IPS DF 6.9 (cell line): ENCODE measurements at regions not wholly inside any gene's neighbourhood (a gene's known extent, or its start where the extent isn't known, plus 50 kb on each side); places are given as distances from the start of the nearest gene placed in this dataset.

Experiments used
- DNase-seq: peaks from one replicate; pipeline ENCODE4 v3.0.0-alpha.2; 2013; ENCODE audit warnings: low read depth, low spot score
- H3K27ac ChIP-seq: one replicate; pipeline ENCODE4 v1.5.1; 2013; ENCODE audit warnings: low read length, control low read depth
- H3K27me3 ChIP-seq: 2 replicates; pipeline ENCODE4 v1.6.1; 2013; ENCODE audit warnings: mild to moderate bottlenecking, low read length; ENCODE audit not compliant: control insufficient read depth, insufficient read depth
- H3K36me3 ChIP-seq: 2 replicates; pipeline ENCODE4 v1.6.1; 2013; ENCODE audit warnings: low read length; ENCODE audit not compliant: control insufficient read depth, insufficient read depth
- H3K4me1 ChIP-seq: 2 replicates; pipeline ENCODE4 v1.6.1; 2013; ENCODE audit warnings: low read length; ENCODE audit not compliant: control insufficient read depth, insufficient read depth
- H3K4me3 ChIP-seq: 2 replicates; pipeline ENCODE4 v1.5.1; 2013; ENCODE audit warnings: mild to moderate bottlenecking, low read length
- H3K9me3 ChIP-seq: 2 replicates; pipeline ENCODE4 v1.6.1; 2013; ENCODE audit warnings: low read length, inconsistent platforms; ENCODE audit not compliant: control insufficient read depth, insufficient read depth
- WGBS: extraction: QIAGEN DNeasy Blood & Tissue Kit; methylation state at CpG from one replicate; pipeline ENCODE4 v1.1.7; 2013; ENCODE audit warnings: mixed read lengths, missing lambda C conversion rate; ENCODE audit not compliant: insufficient read length, insufficient coverage; 5-methylcytosine and 5-hydroxymethylcytosine counted together

DNA sequence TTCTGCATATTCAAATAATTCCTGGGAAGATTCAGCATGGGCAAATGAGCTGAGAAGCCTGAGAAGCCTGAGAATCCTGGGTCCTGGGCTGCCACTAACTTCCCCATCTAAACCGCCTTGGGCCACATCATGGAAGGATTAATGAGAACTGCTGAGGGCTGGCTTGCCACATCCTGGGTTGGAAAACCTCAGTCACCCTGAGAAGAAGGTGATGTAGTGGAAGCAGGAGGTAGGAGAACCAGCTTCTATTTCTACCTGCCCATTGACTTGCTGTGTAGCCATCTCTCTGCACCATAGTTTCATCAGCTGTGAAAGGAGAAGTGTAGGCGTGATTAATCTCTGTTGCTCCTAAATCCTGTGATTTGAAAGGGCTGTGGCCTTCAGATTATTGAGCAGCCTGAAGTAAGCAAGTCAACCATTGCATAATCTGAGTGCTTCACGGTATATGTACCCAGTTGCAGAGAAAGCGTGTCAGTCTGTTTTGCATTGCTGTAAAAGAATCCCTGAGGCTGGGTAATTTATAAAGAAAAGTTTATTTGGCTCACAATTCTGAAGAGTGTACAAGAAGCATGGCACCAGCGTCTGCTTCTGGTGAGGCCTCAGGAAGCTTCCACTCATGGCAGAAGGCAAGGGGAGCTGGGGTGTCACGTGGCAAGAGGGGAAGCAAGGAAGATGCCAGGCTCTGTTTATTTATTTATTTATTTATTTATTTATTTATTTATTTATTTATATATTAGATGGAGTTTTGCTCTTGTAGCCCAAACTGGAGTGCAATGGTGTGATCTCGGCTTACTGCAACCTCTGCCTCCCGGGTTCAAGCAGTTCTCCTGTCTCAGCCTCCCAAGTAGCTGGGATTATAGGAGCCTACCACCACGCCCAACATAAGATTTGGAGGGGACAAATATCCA lies 140.9 kb upstream of the ATP6AP2 start:
- DNase-seq: no peak
- no peak overlapping the region for H3K27ac ChIP-seq
- peaks cover 1% of the 10 kb centered on the region; the same call in 1 of the 2 replicates for H3K4me1 ChIP-seq
- no peaks in the 10 kb centered on the region for H3K9me3 ChIP-seq
- no peaks in the 10 kb centered on the region for H3K27me3 ChIP-seq
- no peak overlapping the region for H3K4me3 ChIP-seq
- no peaks in the 10 kb centered on the region for H3K36me3 ChIP-seq
- WGBS: no CpG with 5 or more reads among the region's 9 CpGs

DNA sequence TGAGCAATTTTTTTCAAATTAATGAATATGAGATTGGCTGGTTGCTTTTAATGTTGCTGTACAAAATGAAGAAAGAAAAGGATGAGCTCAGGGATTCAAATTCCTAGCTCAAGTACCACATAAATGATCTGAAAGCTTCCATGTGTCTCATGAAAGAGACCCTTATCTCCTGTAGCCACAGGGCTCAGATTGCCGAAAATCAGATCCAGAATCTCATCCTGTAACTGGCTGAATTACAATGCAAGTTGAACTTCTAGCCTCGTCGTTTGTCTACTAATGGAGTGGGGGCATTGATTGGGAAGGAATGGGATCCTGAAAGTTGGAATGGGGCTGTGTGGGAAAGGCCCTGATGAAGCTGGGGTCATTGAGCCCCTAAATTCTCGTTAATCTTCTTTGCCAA lies 143.4 kb upstream of the ATP6AP2 start:
- WGBS: no CpG with 5 or more reads among the region's 4 CpGs
- Histone ChIP-seq H3K36me3 (no peaks in the 10 kb centered on the region), H3K27me3 (no peaks in the 10 kb centered on the region), H3K27ac (no peak overlapping the region), H3K4me1 (peaks cover 3% of the 10 kb centered on the region; the same call in 1 of the 2 replicates), H3K4me3 (no peak overlapping the region), H3K9me3 (no peaks in the 10 kb centered on the region)
- DNase-seq: no peak

DNA sequence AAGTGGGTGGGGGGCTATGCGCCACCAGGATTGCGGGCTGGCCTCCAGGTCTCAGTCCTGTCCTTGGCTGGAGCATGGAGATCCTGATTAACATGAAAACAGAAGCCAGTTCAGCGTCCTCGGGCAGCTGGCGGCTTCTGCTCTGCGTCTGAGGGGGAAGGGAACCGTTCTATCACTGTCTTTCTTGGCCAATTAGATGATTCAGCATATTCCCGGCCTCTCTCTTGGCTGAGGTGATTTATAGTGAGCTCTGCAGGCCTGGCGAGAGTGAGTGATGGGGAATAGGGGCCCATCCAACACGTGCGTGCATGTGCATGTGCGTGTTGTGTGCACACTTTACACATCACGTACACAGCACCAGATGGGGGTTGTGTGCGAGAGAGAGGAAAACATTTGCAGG lies 145.8 kb upstream of the ATP6AP2 start:
- no peak overlapping the region for H3K4me3 ChIP-seq
- H3K9me3 ChIP-seq: no peaks in the 10 kb centered on the region
- H3K4me1 ChIP-seq: peaks cover 3% of the 10 kb centered on the region; the same call in 1 of the 2 replicates
- no CpG with 5 or more reads among the region's 14 CpGs for WGBS
- no peaks in the 10 kb centered on the region for H3K36me3 ChIP-seq
- no peak for DNase-seq
- H3K27me3 ChIP-seq: no peaks in the 10 kb centered on the region
- H3K27ac ChIP-seq: no peak overlapping the region

DNA sequence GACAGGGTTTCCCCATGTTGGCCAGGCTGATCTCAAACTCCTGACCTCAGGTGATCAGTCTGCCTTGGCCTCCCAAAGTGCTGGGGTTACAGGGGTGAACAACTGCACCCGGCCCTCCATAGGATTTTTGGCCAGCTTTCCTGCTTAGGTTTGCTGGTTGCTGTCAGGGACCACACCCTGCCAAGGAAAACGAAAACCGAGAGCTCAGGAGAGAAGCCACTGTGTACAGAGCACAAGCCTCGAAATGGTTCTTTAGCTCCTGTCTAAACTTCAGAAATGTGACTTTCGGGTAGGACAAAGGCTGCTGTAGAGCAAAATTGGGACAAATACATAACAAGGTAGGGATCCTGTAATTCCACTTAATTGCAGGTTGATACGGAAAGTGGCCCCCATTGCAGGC lies 146.3 kb upstream of the ATP6AP2 start:
- Histone ChIP-seq H3K4me3 (no peak overlapping the region), H3K27me3 (no peaks in the 10 kb centered on the region), H3K9me3 (no peaks in the 10 kb centered on the region), H3K36me3 (no peaks in the 10 kb centered on the region), H3K27ac (no peak overlapping the region), H3K4me1 (peaks cover 3% of the 10 kb centered on the region; the same call in 1 of the 2 replicates)
- WGBS: no CpG with 5 or more reads among the region's 6 CpGs
- DNase-seq: no peak

DNA sequence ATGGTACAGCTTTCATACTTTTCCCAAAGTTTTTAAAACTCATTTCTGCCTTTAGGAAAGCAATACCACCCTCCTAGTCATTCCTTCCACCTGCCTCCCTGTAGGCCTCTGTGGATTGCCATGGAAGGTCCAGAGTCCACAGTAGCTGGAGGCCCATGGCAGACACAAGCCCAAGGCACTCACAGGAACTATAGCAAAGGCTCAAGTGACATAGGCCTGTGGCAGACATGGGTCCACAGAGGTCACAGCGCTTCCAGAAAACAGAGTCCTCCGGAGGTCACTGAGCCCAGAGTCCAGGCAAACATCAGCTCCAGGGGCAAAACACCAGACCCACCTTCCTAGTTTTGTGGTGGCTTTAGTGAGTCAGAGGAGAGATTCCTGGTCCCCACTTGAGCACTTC lies 147.6 kb upstream of the ATP6AP2 start:
- Histone ChIP-seq H3K9me3 (no peaks in the 10 kb centered on the region), H3K4me3 (no peak overlapping the region), H3K4me1 (peaks cover 3% of the 10 kb centered on the region; the same call in 1 of the 2 replicates), H3K36me3 (no peaks in the 10 kb centered on the region), H3K27ac (no peak overlapping the region), H3K27me3 (no peaks in the 10 kb centered on the region)
- no CpG with 5 or more reads among the region's 2 CpGs for WGBS
- no peak for DNase-seq

DNA sequence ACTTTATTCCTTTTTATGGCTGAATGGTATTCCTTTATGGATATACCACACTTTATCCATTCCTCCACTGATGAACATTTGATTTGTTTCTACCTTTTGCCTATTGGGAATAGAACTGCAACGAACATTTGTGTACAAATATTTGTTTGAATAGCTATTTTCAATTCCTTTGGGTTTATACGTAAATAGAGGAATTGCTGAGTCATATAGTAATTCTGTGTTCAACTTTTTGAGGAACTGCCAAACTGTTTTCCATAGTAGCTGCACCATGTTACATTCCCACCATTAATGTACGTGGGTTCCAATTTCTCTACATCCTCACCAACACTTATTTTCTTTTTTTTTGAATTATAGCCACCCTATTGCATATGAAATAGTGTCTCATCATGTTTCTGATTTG lies 156.5 kb upstream of the ATP6AP2 start:
- no peak for DNase-seq
- no peaks in the 10 kb centered on the region for H3K36me3 ChIP-seq
- no peaks in the 10 kb centered on the region for H3K27me3 ChIP-seq
- no peaks in the 10 kb centered on the region for H3K9me3 ChIP-seq
- no peak overlapping the region for H3K27ac ChIP-seq
- no peak overlapping the region for H3K4me3 ChIP-seq
- WGBS: no CpG with 5 or more reads among the region's 3 CpGs
- no peaks in the 10 kb centered on the region for H3K4me1 ChIP-seq

DNA sequence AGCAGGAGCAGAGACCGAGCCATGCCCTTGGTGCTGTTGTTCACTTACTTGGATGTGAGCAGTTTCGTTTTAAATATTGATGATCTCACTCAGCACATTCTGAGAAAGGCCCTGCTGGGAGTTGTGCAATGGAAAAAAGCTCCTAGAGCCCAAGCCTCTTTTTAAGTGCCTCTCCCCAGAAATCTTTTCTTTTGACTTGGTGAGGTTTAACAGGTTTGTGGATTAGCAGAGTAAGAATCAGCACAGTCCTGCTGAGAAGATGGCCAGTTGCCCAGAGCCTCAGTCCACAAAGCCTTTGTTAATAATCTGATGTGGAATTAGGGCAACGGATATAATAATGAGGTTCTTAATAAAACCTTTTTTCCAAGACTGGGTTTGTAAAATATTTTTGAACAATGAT lies 157.5 kb upstream of the ATP6AP2 start:
- H3K9me3 ChIP-seq: no peaks in the 10 kb centered on the region
- H3K27me3 ChIP-seq: no peaks in the 10 kb centered on the region
- WGBS: no CpG with 5 or more reads among the region's 3 CpGs
- DNase-seq: no peak
- no peak overlapping the region for H3K27ac ChIP-seq
- H3K4me1 ChIP-seq: no peaks in the 10 kb centered on the region
- H3K36me3 ChIP-seq: no peaks in the 10 kb centered on the region
- no peak overlapping the region for H3K4me3 ChIP-seq

DNA sequence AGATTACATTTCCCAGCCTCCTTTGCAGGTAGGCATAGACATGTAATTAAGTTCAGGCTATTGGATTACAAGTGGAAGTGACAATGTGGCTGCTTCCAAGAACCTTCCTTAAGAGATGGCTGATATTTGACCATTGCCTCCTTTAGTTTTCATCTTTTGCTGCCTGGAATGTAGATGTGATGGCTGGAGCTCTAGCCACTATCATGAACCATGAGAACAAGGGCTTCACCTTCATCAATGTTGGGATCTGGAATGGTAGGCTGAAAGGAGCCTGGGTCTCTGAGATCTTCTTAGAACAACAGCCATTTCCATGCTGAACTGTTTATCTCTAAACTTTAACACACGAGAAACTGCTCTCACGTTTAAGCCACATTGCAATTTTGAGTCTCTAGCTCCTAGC lies 158.7 kb upstream of the ATP6AP2 start:
- Histone ChIP-seq H3K4me1 (no peaks in the 10 kb centered on the region), H3K4me3 (no peak overlapping the region), H3K27me3 (no peaks in the 10 kb centered on the region), H3K36me3 (no peaks in the 10 kb centered on the region), H3K9me3 (no peaks in the 10 kb centered on the region), H3K27ac (no peak overlapping the region)
- no CpG with 5 or more reads among the region's 2 CpGs for WGBS
- no peak for DNase-seq

DNA sequence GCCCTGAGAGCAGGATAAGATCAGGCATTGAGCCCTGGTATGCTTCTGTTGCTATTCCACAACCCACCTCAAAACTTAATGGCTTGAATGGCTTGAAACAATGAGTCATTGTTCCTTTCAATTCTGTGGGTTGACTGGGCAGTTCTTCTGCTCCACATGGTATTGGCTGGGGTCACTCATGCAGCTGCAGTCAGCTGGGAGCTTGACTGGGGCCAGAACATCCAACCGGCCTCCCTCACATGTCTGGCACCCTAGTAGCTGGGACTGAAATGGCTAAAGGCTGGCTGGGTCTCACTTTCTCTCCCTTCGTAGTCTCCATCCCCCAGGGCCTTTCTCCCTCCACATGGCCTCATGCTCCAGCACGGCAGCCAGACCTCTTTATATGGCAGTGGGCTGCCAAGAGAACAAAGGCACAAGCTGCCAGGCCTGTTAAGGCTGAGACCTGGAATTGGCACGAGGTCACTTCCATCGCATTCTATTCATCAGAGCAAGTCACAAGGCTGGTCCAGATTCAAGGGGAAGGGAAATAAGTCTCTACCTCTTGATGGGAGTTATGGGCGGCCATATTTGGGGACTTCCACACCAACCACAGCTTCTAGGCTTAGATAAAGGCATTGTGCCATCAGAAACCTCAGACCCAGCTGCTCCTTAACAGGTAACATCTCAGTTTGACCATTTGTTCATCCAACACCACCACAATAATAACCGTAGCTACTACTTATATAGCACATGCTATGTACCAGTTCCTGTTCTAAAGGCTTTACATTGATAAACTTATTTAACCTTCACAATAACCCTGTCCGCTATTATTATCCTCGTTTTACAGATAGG lies 159.7 kb upstream of the ATP6AP2 start:
- Histone ChIP-seq H3K9me3 (no peaks in the 10 kb centered on the region), H3K27ac (no peak overlapping the region), H3K36me3 (no peaks in the 10 kb centered on the region), H3K4me3 (no peak overlapping the region), H3K27me3 (no peaks in the 10 kb centered on the region), H3K4me1 (no peaks in the 10 kb centered on the region)
- no peak for DNase-seq
- WGBS: no CpG with 5 or more reads among the region's 9 CpGs

DNA sequence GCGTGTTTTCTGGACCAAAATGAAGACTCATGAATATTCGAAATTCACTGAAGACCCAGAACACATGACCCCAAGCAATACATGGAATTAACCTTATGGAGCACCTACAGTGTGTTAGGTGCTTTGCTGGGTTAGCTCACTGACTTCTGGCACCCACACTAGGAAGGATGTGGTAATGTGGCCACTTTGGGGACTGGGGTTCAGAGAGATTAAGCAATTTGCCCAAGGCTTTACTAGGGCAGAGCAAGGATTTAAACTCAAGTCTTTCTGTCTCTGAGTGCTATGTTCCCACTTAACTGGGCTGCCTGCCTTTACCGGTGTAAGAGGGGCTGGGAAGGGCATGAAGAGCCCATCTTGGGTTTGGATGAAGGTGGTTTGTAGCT lies 162.0 kb upstream of the ATP6AP2 start:
- no peak overlapping the region for H3K27ac ChIP-seq
- H3K9me3 ChIP-seq: no peaks in the 10 kb centered on the region
- H3K4me3 ChIP-seq: no peak overlapping the region
- no peaks in the 10 kb centered on the region for H3K4me1 ChIP-seq
- no peaks in the 10 kb centered on the region for H3K36me3 ChIP-seq
- WGBS: no CpG with 5 or more reads among the region's 3 CpGs
- H3K27me3 ChIP-seq: no peaks in the 10 kb centered on the region
- DNase-seq: no peak
